Activated CD4-positive, CD25-positive, alpha-beta regulatory T cell treated with anti-CD3 and anti-CD28 coated beads, Interleukin-2, amount 50 U/mL, for 16 hours (primary cell): ENCODE measurements at regions not wholly inside any gene's neighbourhood (a gene's known extent, or its start where the extent isn't known, plus 50 kb on each side); places are given as distances from the start of the nearest gene placed in this dataset.

Experiments used
- DNase-seq: peaks from one replicate; pipeline ENCODE4 v3.0.0-alpha.2; 2020; ENCODE audit warnings: low read depth, low spot score

DNA sequence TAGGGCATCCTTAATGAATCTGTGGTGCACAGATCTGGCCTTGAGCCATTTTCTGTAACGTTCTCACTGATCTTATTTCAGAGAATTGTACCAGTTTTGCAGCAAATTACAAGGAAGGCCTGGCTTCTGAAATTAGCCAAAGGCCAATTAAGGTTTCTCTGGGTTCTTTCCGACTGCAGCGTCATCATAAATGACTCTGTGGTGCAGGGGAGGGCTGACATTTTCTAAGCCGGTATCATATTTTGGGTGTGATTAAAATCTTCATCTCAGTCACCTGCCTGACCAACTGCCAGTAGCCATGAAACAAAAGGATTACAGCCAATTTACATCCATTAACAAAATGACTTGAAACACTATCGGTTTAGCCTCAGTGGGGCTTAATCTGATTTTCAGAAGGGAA lies 363.7 kb downstream of the ADRA2A start:
- no peak for DNase-seq

DNA sequence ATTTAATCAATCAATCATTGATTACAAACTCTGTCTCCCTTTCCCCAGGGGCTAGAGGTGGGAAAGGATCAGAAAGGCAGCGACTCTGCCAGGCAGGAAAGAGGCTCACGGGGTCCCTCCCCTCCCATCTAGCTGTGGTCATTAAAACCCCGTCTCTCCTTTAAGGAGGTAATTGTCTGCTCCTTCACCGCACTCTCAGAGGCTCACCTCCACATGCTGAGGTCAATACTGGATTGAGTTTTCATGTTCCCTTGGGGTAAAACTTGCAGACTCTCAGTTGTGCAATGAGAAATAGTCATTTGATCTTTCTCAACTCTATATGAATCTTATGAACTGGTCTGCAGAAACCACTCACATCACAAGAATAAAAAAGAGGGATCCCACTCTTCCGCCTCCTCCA lies 368.8 kb downstream of the ADRA2A start:
- DNase-seq = no peak

DNA sequence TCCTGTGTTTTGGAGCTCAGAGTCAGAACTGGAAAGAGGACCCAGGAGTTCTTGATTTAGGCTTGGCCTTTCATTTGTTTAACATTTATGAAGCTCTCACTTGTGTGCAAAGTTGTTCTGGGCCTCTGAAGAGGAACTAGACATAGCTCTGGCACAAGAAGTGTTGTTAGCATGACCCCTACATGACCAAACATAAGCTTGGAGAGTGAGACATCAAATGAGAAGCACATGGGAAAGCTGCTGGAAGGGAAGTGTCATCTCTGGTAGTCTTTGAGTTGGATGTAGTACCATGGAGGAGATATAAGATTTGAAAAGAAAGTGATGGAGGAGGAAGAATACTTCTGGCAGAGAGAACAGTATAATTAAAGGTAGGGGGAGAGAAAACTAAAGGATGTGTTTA lies 370.1 kb downstream of the ADRA2A start:
- no peak for DNase-seq

DNA sequence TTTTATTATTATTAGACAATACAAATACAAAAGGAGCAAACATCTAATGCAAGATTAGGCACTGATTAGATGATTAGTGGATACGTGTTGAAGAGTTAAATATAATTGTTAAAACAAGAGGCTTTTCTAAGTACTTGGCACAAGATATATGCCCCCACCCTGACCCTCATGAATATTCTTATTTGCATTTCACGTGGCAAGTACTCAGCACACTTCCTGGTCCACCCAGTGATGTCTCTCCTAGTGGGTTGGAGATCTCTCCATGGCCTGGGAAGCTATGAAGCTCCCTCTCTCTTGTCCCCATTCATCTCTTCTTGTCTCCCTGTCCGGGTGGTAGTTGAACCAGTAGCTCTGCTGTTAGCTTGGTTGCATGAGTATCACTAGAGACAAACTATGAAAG lies 375.3 kb downstream of the ADRA2A start:
- no peak for DNase-seq

DNA sequence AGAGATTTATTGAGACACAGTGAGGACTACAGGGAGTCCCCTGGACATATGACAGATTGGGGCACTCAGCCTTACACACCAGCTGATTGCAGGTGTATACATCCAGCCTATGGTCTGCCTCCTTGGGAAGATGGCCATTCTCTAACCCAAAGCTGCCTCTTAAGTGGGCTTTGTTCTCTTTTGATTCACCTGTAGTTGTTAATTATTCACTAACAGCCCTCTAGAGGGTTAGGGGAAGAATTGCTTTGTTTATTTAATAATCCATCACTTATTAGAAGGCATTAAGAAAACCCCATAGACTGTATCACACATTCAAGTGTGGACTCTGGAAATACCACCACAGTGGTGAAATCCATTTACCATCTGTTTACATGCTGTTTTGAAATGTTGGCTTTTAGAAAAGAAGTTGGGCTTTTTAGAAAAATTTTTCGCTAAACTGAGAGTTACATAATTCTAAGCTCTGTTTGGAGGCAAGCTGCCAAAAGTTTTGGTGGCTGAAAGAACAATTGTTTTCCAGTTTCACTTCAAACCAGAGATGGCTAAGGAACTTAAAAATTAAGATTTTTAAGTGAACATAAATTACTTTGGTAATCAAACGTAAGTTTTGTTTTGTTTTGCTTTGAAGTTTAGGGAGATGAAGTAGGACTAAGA lies 379.1 kb downstream of the ADRA2A start:
- DNase-seq = no peak

DNA sequence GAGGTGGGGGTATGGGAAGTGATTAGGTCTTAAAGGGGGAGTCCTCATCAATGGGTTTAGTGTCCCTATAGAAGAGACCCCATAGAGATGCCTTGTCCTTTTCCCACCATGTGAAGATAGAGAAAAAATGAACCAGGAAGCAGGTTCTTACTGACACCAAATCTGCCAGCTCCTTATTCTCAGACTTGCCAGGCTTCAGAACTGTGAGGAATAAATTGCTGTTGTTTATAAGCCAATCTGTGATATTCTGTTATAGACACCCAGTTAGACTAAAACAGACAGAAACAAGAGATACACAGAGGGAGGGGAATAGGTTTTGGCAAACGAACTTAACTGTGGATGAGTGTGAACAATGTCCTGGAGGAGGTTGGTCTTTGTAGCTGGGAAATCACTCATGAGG lies 381.4 kb downstream of the ADRA2A start:
- DNase-seq = no peak

DNA sequence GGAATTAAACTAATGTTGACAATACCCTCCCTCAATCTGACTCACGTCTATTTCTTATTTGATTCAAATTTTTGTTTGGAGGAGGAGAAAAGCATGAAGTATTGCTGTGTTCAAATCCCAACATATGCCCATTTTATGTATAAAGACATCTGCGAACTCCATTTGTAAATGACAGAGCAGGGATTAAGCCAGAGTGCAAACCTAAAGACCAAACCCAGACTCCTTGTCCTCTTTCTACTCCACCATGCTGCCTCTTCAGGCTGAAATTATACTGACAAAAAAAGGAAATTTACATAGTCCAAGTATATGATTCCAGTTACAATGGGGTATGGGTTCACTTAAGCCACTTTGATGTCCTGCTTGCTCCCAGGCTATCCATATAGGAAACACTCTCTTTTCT lies 383.1 kb downstream of the ADRA2A start:
- DNase-seq = no peak

DNA sequence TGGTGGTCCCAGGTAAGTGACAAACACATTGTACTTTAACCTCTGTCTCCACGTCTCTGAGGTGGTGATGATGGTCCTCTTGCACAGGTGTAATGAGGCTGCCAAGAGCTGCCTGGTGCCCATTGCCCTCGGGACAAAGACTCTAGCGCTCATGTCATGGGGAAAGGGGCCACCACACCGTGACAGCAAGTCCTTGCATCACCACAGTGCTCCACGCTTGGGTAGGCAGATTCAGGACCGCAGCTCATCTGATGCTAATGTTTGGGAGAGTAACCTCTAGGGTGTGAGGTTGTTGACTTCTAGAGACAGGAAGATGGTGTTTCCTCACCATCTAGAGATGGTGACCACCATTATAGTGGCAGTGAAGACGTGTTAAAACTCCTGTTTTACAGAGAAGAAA lies 395.6 kb downstream of the ADRA2A start:
- DNase-seq = no peak

DNA sequence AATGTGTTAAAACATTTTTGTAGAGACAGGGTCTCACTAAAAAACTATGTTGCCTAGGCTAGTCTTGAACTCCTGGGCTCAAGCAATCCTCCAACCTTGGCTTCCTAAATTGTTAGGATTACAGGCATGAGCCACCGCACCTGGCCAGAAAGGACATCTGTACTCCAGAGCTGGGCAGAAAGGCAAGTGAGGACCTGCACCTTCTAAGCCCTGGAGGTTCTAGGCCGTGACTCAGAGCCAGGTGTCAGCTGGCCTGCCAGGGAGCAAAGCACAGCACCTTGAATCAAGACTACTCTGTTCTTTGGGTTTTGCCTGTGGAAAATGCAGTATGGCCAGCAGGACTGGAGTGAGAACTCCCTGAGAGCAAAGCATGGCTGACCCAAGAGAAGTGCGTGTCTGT lies 396.5 kb downstream of the ADRA2A start:
- DNase-seq = no peak

DNA sequence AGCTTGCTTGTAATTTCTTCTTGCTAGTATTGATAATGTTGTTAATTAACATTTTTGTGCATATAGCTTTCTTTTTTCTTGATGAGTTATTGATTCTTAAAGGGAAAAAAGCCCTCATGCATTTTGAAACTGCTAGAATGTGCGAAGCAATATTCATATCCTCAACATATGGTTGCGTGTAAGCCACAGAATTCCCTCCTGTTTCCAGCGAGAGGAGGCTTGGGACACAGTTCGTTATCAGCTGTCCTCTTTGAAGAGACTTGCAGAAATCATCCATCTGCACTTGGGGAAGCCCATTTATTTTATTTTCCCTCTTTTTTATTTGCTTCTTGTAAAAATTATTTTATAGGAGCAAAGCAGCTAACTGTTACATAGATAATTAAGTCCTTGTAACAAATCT lies 398.0 kb downstream of the ADRA2A start:
- no peak for DNase-seq

DNA sequence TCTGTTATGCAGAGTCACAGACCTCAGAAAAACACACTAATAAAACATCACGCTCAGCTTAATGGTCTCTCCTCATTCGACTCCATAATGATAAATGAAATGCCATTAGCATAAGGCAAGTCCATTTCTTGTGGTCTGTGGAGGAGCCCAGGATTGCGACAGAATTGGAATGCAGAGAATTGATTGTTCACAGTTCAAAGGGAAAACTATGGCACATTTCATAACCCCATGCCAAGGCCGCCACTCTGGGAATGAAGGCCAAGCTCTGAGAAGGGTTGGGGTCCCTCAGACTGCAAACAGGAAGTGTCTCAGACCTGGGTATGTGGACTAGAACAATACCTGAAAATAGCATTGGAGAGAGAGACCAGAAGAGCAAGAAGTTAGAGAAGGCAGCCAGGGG lies 398.9 kb downstream of the ADRA2A start:
- no peak for DNase-seq

DNA sequence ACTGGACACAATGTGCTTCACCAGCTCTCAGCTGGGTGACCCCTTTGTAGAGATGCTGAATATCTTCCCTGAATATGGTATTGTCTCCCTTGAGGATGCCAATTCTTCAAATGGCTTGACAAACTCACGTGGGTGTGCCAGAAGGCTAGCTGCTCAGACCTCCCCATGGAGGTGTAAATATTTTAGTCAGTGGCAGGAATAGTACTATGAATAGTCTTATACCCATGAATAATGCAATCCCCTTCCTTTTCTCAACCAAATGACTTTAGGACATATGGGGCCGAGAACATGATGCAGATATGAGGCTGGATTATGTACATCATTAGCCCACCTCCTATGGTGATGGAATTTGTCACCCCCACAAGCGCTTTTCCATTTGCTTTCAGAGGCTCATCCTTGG lies 401.8 kb downstream of the ADRA2A start:
- DNase-seq = no peak

DNA sequence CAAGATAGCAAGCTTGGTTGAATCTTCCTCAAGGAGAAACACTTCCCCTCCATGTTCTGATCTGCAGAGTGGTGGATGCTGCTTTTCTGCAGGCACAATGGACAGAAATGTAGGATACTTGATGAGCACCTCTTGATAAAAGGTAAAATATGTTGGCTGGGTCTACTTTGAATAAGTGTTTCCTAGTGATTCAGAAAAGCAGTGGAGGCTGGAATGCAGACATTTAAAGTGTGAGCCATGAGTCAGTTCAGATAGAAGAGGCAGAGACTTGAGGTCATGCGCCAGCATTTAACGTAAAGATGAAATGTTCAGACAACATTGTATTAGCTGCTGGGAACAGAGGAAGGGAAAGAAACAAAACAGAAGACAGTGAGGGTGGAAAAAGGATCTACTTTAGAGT lies 403.1 kb downstream of the ADRA2A start:
- DNase-seq = no peak

DNA sequence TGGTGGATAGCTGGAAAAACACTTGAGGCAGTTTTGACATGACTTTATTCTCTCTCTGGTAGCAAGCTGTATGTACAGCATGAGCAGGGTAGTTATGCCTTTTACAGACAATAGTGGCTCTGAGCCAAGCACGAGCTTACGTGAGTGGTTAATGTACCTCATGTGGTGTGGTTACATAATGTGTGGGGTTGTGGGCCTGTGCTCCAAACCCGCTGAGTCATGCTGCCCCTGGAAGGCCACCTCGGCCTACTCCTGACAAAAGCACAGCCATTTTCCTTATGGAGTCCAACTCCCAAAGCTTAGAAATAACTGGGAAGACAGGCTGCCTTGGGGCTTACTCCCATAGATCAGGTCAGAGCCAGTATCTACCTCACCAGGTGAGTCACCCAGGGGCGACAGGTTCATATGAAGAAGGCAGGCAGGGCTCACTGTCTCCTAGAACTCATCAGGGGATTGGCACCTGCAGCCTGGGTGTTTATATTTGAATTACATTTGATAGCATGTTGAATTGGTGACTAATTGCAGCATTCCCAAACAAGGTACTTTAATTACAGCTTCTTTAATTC lies 404.5 kb downstream of the ADRA2A start:
- DNase-seq = no peak

DNA sequence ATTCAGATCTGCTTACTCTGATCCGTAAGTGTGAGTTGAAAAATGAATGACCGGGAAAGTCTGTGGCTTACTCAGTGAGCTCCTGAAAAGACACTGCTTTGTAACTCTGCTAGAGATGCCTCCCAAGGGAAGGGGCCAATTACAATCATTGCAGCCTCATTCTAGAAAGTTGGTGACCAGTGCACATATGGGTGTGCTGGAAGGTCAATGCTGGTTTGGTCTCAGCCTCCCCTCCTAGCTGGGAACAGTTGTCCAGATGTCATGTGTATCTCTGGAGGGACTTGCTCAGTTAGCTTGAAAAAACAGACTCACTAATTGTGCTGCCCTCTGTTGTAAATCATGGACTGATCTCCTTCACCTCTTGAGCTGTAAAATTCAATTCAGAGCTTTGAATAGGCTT lies 405.0 kb downstream of the ADRA2A start:
- no peak for DNase-seq

DNA sequence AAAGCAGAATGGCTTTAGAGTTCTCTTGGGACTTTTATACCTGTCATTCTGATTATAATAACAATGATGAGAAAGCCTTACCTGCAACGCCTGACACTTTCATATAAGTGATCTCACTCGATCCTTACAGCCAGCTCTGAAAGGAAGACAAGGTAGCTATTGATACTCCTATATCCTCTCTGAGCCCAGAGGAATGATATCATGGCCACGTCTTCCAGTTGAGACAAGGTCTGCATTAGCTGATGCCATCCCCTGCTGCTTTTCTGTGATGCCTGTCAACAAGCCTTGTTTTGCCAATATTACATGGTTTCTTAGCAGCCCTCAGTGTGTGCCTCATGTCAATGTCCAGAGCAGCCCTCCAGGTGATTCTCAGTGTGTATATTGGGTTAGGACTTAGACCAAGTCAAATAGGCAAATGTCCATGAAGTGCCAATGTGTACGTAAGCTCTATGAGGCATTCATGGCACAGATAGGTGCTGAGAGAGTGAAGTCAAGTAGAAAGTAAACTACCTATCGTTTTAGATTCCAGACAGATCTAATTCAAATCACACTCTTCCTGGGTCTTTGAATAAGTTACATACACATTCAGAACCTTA lies 405.9 kb downstream of the ADRA2A start:
- DNase-seq = no peak

DNA sequence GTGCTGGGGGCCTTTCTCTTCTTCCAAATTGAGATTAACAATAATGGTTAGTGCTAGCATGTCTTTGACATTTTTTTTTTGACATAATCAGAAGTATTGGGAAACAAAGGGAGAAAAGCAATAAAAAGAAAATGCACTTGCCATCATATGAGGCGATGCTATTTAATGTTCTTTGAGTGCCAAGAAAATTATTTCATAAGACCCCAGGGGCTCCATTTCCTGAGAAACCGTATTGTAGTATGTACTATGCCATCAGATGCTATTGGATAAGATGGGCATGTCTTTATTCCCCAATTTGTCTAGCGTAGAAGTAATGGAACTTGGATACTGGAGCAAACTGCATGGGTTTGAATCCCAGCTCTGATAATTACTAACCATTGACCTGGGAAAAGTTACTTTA lies 408.9 kb downstream of the ADRA2A start:
- no peak for DNase-seq

DNA sequence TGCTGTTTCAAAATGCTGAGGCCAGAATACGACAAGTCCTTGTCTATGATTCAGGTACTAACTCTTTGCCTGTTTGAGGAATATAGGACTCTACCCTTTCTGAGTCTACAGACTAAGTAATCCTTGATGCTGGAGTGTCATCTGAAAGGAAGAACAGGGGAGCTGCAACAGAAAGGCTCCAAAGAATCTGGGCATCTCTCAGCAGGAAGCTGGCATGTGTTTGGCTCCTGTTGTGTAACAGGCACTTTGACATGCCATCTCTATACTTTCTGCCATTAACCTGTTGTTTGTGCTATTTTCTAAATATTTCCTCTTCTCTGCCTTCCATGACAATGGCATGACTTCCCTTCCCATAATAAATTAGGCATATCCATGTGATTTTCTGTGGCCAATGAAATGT lies 409.5 kb downstream of the ADRA2A start:
- no peak for DNase-seq

DNA sequence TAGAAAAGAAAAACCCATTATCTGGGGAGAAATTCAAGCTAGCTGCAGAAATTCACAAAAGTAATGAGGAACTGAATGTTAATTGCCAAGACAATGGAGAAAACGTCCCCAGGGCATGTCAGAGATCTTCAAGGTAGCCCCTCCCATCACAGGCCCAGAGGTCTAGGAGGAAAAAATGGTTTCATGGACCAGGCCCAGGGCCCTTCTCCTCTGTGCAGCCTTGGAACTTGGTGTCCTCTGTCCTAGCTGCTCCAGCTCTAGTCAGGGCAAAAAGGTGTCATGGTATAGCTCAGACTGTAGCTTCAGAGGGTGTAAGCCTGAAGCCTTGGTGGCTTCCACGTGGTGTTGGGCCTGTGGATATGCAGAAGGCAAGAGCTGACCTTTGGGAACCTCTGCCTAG lies 411.8 kb downstream of the ADRA2A start:
- DNase-seq = no peak

DNA sequence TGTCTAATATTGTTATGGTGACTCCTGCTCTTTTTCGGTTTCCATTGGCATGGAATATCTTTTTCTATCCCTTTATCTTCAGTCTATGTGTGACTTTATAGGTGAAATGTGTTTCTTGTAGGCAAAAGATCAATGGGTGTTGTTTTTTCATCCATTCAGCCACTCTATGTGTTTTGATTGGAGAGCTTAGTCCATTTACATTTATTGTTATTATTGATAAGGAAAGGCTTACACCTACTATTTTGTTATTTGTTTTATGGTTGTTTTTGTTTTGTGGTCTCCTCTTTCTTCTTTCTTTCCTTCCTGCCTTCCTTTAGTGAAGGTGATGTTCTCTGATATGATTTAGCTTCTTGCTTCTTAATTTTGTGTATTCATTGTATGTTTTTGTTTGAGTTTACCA lies 414.3 kb downstream of the ADRA2A start:
- DNase-seq = no peak

DNA sequence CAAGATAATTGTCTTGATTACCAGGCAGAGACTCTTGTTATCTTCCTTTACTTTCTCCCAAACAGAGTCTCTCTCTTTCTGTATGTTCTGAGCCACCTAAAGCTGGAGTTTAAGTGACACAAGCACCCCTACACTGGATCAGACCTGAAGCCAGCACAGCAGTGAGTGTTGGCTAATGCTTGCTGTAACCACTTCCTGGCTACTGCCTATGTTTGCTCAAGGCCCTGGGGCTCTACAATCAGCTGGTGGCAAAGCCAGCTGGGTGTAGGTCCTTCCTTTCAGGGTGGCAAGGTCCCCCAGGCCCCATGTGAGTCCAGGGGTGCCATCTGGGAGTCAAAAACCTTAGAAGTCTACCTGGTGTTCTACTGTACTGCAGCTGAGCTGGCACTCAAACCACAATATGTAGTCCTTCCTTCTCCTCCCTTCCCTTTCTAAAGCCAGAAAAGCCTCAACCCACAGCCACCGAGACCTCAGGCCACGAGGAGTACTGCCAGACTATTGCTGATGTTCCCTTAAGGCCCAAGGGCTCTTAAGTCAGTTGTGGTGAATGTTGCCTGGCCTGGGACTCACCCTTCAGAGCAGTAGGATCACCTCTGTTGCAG lies 416.3 kb downstream of the ADRA2A start:
- no peak for DNase-seq

DNA sequence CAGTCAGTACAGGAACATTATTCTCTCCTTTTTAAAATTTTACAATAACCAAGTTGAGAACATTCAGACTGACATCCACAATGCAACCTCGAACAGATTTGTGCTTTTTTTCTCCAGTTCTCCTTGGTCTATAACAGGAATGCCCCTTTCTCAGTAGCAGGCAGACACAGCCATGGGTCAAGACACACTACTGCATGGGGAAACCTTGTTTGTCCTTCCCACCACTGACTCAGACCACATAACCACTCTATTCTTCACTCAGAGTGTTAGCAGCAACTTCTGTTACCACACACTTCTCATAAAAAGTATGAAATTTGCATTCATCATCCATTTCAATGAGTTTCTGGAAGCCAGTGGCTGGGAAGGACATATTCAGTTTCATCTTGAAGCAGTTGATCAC lies 421.7 kb downstream of the ADRA2A start:
- no peak for DNase-seq

DNA sequence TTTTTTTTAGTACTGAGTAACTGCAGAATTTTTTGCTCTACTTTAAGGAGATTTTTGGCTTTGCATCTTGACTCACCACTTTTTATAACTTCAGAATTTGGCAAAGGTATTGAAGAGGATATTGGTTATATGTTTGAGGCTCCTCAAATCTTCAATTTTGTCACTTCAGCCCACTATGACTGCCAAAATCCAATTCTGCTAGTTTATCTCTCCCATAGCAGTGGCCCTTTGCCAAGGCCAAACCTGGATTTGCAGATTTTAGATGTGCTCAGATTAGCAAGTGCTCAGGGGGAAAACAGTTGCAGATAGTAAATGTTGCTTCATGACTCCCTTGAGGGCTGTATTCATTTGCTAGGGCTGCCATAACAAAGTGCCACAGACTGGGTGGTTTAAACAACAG lies 427.5 kb downstream of the ADRA2A start:
- DNase-seq = no peak
